Inflammatory macrophage (primary cell): ENCODE measurements at regions not wholly inside any gene's neighbourhood (a gene's known extent, or its start where the extent isn't known, plus 50 kb on each side); places are given as distances from the start of the nearest gene placed in this dataset.

Source experiments
- DNase-seq, 2 donors: peaks; one replicate each; pipeline ENCODE4 v3.0.0-alpha.2; 2020 to 2022

DNA sequence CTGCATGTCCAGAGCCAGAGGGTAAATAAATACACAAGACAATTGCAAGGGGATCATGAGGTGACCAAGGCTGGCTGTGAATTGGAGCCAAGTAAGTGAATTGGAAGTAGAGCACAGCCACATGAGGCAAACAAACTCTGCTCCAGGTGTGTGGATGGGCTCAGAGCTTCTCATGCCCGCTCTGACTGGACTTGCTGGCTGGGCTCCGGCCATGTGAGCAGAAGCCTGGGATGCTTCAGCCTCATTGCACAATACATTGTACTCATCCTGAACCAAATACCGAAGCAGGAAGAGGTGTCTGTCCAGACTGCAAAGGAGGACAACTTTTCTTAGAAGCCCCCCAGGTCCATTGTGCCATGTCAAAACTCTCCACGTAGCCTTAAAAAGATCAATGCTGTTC is 193.0 kb downstream of the TTC8 start:
- no peak for DNase-seq

DNA sequence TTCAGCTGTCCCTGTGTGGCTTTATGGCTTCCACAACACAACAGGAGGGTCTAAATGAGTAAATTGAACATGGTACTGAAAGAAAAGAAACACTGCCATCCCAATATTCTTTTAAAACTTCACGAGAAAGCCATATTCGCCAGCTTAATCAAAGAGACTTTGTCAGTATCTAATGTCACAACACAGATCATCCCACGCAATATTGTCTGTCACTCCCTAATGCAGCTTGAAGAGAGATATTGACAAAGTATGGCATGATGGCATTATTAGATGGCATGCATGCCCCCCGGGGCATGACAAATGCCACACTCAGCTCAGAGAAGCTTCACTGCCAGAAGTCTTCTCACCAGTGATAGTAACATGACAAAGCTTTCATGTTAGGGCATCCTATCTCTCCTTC is 197.8 kb downstream of the TTC8 start:
- no peak for DNase-seq

- DNase-seq = peak in 1 of 2 donors; percentile 7
Observed at GRCh38 chr14:89024691-89025090, 200.2 kb downstream of the TTC8 start.

DNA sequence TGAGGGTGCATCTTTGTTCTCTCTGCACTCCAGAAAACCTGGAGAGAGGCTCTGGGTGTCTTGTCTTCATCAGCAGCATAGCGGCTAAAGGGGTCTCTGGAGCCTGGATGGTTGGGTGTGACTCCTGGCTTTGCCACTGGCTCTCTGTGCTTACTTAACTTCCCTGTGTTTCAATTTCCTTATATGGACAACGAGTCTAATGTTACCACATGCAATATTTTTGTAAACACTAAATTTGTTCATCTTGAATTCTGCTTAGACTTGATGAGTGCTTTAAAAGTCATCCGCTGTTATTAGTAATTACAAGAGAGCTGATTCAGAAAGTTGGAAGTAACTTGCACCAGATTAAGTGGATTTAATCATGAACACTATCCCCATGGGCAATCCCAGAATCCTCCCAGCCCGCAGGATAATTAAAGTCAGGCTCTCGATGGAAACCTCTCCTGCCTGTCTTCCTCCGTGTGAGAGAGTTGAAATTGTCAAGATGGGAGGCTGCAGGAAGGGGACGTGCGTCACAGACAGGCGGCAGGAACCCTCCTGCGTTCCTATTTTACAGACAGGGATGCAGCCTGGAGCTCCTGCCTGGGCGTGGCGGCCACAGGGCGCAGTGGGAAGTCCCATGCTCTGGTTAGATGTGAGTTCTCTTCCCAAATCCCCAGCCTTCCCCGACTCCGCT is 201.2 kb downstream of the TTC8 start:
- DNase-seq = peak; percentile 77 to 79

DNA sequence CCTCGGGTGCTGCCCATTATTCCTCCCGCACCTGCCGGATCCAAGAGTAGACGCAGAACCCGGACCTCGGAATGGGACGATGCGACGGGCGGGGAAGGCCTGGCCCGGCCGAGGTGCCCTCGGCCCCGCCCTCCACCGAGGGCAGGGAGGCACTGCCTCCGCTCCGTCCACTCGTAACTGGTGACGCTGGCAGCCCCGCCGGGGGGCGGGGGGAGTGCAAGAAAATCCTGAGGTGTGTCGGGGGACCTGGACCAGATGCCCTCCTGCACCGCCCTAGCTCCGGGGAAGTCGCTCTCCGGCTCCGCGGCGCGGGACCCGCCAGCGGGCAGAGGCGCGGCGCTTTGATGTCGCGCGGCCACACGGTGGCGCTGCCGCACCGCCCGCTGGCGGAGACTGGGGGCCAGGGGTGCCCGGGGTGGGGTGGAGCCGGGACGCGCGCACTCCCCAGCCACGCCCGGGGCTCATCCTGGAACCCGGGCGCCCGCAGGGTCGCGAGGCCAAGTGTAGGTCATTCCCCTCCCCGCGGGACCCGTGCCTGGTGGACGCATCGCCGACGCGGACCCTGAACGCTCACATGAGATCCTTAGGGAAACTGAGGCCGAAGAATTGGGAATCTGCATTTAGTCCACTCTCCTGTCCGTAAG is 202.8 kb downstream of the TTC8 start:
- DNase-seq = peak; percentile 35 to 62

GRCh38 chr14:89028462-89029134 is 204.1 kb downstream of the TTC8 start:
- no peak for DNase-seq

DNA sequence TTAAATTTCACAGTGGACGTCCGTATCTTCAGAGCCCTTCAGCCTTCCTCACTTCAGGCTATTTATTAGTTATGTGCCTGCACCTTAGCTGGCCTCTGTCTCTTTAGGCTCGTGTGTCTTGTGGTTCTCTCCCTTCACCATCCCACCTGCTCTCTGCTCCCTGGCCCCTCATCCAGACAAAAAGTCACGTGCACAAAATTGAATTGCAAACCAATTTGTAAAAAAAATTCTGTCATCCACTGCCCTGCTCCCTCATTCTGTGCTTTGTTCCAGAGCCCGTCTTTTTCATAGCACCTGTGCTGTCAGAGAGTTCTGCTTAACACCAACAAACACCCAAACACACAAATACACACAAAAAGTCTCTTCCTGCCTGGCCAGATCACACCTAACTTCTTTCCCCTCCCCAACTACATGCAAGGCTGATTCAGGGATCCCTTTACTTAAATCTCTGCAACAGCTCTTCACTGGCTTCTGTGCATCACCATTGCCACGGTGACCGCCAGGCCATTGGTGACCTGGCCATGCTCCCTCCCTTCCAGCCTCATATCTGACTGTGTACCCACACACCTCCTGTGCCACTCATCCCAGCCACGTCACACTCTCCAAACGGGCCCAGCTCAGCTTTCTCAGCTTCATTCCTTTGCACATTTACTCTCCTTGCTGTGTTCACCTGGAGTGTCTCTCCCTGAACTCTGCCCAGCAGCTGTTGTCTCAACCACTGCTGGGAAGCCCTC is 205.7 kb downstream of the TTC8 start:
- DNase-seq = no peak

DNA sequence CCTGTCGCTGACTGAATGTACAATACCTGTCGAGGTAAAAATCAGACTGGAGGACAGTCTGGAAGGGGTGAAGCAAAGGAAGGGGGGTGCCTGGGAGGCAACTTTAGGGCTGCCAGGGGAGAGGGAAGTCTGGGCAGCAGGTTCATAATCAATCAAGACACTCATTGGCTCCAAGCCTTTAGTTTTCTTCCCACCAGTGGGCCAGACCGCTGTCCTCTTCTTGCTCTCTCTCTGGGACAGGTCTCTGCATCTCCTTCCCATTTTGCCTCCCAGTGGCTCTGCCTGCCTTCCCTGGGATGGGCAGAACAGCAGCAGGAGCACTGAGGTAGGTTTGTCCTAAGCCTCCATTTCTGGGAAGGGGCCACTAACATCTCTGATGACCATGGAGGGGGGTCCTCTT is 206.5 kb downstream of the TTC8 start:
- no peak for DNase-seq

DNA sequence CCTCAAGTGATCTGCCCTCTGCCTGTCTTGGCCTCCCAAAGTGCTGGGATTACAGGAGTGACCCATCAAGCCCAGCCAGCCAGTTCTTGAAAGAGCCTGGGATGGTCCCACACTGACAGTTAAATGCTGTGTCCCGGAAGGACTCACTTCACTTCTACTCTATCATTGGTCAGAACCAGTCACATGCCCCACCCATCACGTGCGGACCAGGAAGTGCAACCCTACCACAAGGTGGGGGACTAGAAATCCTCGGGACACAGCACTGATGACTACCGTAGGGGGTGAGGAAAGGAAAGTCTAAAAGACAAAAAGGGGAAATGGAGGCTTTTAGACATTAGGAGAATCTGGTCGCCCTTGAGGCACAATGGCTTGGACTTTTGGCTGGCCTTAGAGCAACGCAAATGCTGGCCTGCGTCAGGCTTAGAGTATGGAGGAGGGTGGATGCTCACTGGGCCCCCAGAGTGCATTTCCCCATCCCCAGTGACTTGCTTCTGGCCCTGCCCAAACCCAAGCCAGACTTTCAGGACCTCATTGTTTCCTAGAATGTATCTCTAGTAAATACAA is 207.7 kb downstream of the TTC8 start:
- no peak for DNase-seq

GRCh38 chr14:89033756-89034155 is 209.3 kb downstream of the TTC8 start:
- DNase-seq = no peak

- DNase-seq = no peak
Observed at GRCh38 chr14:89036371-89036770, 211.9 kb downstream of the TTC8 start.

- no peak for DNase-seq
Observed at GRCh38 chr14:89037065-89037464, 212.6 kb downstream of the TTC8 start.

DNA sequence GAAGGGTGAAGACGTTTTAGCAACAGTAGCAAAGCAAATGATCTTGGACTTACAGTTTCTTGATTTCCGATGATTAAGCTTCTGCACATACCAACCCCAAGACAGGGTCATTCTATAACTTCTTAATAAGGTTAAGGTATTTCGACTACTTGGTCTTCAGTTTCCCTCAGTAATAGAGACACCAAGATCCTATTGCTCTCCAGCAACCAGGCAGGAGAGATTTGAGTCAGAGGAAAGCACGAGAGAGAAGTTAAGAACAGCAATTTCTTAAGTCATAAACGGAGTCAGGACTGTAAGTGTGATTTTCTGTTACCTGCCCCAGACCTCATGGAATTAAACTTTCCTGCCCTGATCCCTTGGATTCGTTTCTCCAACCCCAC is 215.6 kb downstream of the TTC8 start:
- DNase-seq = no peak

GRCh38 chr14:89040460-89041256 is 216.2 kb downstream of the TTC8 start:
- DNase-seq = peak; percentile 73 to 82

GRCh38 chr14:89041257-89041582 is 216.8 kb downstream of the TTC8 start:
- DNase-seq = no peak

- no peak for DNase-seq
Observed at GRCh38 chr14:89042021-89042420, 217.6 kb downstream of the TTC8 start.

DNA sequence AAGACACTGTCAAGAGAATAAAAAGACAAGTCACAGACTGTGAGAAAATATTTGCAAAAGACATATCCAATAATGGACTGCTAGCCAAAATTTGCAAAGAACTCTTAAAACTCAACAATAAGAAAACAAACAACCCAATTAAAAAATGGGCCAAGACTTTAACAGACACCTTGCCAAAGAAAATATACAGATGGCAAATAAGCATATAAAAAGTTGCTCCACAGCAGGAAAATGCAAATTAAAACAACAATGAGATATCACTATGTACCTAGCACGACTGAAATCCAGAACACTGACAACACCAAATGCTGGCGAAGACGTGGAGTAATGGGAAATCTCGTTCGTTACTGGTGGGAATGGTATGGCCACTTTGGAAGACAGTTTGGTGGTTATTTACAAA is 228.9 kb downstream of the TTC8 start:
- DNase-seq = no peak

GRCh38 chr14:89056394-89056793 is 231.9 kb downstream of the TTC8 start:
- no peak for DNase-seq

- DNase-seq = peak; percentile 53 to 62
Observed at GRCh38 chr14:89058697-89059096, 234.2 kb downstream of the TTC8 start.

- no peak for DNase-seq
Observed at GRCh38 chr14:89060191-89060590, 235.7 kb downstream of the TTC8 start.

- DNase-seq = no peak
Observed at GRCh38 chr14:89061696-89062095, 237.2 kb downstream of the TTC8 start.

GRCh38 chr14:89065879-89066278 is 241.4 kb downstream of the TTC8 start:
- no peak for DNase-seq
